ENCODE measurements at regions not wholly inside any gene's neighbourhood (a gene's known extent, or its start where the extent isn't known, plus 50 kb on each side); places are given as distances from the start of the nearest gene placed in this dataset.

- H4K8ac ChIP-seq (replicated peaks; ENCODE audit: insufficient read length, low read depth, low read length): no peak overlapping the region
- H3K79me1 ChIP-seq (ENCODE audit: insufficient read depth, low read depth, low read length, poor library complexity, severe bottlenecking): no peaks in the 10 kb centered on the region
- no peak overlapping the region for H2BK12ac ChIP-seq (ENCODE audit: insufficient read length, low read depth, low read length)
- no peak overlapping the region for H2BK15ac ChIP-seq (ENCODE audit: low read depth, low read length)
- H2BK20ac ChIP-seq (ENCODE audit: low read depth, low read length, poor library complexity, severe bottlenecking): no peak overlapping the region
- no peaks in the 10 kb centered on the region for H3K79me2 ChIP-seq (ENCODE audit: insufficient read depth, low read length)
- Mint-ChIP-seq H3K9me3 (peaks cover 6 to 15% of the 10 kb centered on the region in 2 experiments), H3K36me3 (ENCODE audit: insufficient read depth in 1 of 3, low read depth in 3 of 3) (peaks cover 5 to 12% (median 6%) of the 10 kb centered on the region in 3 experiments; a peak in 6 of 7 replicates), H3K27ac (no peak overlapping the region), H3K27me3 (ENCODE audit: low read depth) (no peaks in the 10 kb centered on the region), H3K4me3 (no peak overlapping the region), H3K4me1 (0 out of 4 replicates have a peak, but pooled peaks cover 0 to 3% of the 10 kb centered on the region in 2 experiments)
- H3K23me2 ChIP-seq (ENCODE audit: insufficient read length, low read depth, low read length, poor library complexity, severe bottlenecking): no peaks in the 10 kb centered on the region
- no peaks in the 10 kb centered on the region for H3K4me1 ChIP-seq (ENCODE audit: insufficient read depth, low read length)
- H3K27ac ChIP-seq (ENCODE audit: insufficient read length, low read depth, low read length): no peak overlapping the region
- H3K4me2 ChIP-seq (ENCODE audit: insufficient read depth, insufficient read length, low read length): no peak overlapping the region
- H3T11ph ChIP-seq (ENCODE audit: low read length): no peak overlapping the region
- DNase-seq: no peak
- H3K14ac ChIP-seq (ENCODE audit: insufficient read depth, low read length): no peak overlapping the region
- H2AK5ac ChIP-seq (ENCODE audit: insufficient read length, low read length): no peak overlapping the region
- H4K20me1 ChIP-seq (ENCODE audit: control insufficient read depth, insufficient read depth, insufficient read length): no peaks in the 10 kb centered on the region
- no peak overlapping the region for H2BK5ac ChIP-seq (ENCODE audit: insufficient read length, low read length)
- H3K18ac ChIP-seq (ENCODE audit: insufficient read length, low read depth, low read length): no peak overlapping the region
- H2AFZ ChIP-seq (ENCODE audit: low read length): no peak overlapping the region
- no peak overlapping the region for H3K4ac ChIP-seq (ENCODE audit: low read depth, low read length)
- no peaks in the 10 kb centered on the region for H3K27me3 ChIP-seq (ENCODE audit: insufficient read depth, low read length)
- no peak for TF ChIP-seq CTCF (conservative IDR thresholded peaks at IDR 0.05)
- H4K5ac ChIP-seq (ENCODE audit: insufficient read length, low read depth, low read length): no peak overlapping the region
- H3K9ac ChIP-seq (ENCODE audit: extremely low read depth, insufficient read length, low read length): no peak overlapping the region
- H3K23ac ChIP-seq (ENCODE audit: insufficient read length, low read depth, low read length): no peak overlapping the region
- no peak overlapping the region for H3K56ac ChIP-seq (ENCODE audit: insufficient read length, low read depth, low read length)
- H2BK120ac ChIP-seq (ENCODE audit: low read depth, low read length, poor library complexity, severe bottlenecking): no peak overlapping the region
- no peaks in the 10 kb centered on the region for H3K9me3 ChIP-seq (ENCODE audit: control insufficient read depth, low read depth, low read length)
- no CpG with 5 or more reads among the region's 1 CpG for WGBS (ENCODE audit: extremely low coverage, insufficient read length, low lambda C conversion rate)
- H4K91ac ChIP-seq (ENCODE audit: insufficient read length, low read depth, low read length): no peak overlapping the region
Measured at GRCh38 chr18:30405038-30405437, 637.5 kb downstream of the DSC3 start.
